ENCODE measurements at regions not wholly inside any gene's neighbourhood (a gene's known extent, or its start where the extent isn't known, plus 50 kb on each side); places are given as distances from the start of the nearest gene placed in this dataset.

DNA sequence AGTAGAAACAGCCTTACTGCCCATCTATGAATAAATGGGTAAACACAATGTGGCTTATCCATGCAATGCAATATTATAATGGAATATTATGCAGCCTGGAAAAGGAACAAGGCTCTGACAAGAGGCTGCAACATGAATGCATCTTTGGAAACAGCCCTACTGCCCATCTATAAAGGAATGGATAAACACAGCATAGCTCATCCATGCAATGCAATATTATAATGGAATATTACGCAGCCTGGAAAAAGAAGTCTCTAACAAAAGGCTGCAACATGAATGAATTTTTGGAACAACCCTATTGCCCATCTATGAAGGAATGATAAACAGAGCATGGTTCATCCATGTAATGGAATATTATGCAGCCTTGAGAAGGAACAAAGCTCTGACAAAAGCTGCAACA is 161.0 kb downstream of the CRLF2 start:
- no peak for TF ChIP-seq ZC3H10 (CRISPR knock-in tag; IDR thresholded peaks at IDR 0.05)
- TF ChIP-seq CREB5 (CRISPR knock-in tag; IDR thresholded peaks at IDR 0.05; ENCODE audit: low read depth), result no peak
- no peak for TF ChIP-seq ARNTL (CRISPR knock-in tag; IDR thresholded peaks at IDR 0.05; ENCODE audit: borderline replicate concordance, low read depth)
- TF ChIP-seq ZFP3 (CRISPR knock-in tag; IDR thresholded peaks at IDR 0.05), result no peak
- TF ChIP-seq, protein P1, sequence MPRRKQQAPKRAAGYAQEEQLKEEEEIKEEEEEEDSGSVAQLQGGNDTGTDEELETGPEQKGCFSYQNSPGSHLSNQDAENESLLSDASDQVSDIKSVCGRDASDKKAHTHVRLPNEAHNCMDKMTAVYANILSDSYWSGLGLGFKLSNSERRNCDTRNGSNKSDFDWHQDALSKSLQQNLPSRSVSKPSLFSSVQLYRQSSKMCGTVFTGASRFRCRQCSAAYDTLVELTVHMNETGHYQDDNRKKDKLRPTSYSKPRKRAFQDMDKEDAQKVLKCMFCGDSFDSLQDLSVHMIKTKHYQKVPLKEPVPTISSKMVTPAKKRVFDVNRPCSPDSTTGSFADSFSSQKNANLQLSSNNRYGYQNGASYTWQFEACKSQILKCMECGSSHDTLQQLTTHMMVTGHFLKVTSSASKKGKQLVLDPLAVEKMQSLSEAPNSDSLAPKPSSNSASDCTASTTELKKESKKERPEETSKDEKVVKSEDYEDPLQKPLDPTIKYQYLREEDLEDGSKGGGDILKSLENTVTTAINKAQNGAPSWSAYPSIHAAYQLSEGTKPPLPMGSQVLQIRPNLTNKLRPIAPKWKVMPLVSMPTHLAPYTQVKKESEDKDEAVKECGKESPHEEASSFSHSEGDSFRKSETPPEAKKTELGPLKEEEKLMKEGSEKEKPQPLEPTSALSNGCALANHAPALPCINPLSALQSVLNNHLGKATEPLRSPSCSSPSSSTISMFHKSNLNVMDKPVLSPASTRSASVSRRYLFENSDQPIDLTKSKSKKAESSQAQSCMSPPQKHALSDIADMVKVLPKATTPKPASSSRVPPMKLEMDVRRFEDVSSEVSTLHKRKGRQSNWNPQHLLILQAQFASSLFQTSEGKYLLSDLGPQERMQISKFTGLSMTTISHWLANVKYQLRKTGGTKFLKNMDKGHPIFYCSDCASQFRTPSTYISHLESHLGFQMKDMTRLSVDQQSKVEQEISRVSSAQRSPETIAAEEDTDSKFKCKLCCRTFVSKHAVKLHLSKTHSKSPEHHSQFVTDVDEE (CRISPR knock-in tag; IDR thresholded peaks at IDR 0.05), result no peak
- no peak for TF ChIP-seq ZNF70 (CRISPR knock-in tag; IDR thresholded peaks at IDR 0.05)
- no peak for TF ChIP-seq ISL1 (CRISPR knock-in tag; IDR thresholded peaks at IDR 0.05)
- TF ChIP-seq PATZ1 (CRISPR knock-in tag; IDR thresholded peaks at IDR 0.05; ENCODE audit: borderline replicate concordance), result no peak
- TF ChIP-seq CSDC2 (CRISPR knock-in tag; IDR thresholded peaks at IDR 0.05), result no peak
- no peak for TF ChIP-seq ZFP30 (CRISPR knock-in tag; IDR thresholded peaks at IDR 0.05)
- TF ChIP-seq CSRNP3 (CRISPR knock-in tag; IDR thresholded peaks at IDR 0.05), result no peak
- no peak for TF ChIP-seq TOX (CRISPR knock-in tag; IDR thresholded peaks at IDR 0.05; ENCODE audit: borderline replicate concordance)
